AG09319 (cell line): ENCODE measurements at regions not wholly inside any gene's neighbourhood (a gene's known extent, or its start where the extent isn't known, plus 50 kb on each side); places are given as distances from the start of the nearest gene placed in this dataset.
A peak's percentile ranks its signal among the peaks of the same experiment; 100 is the strongest.

ENCODE experiments used
- DNase-seq: peaks from one replicate; pipeline ENCODE4 v3.0.0-alpha.2; 2010; ENCODE audit warnings: low read depth; ENCODE audit errors: extremely low read depth
- CTCF ChIP-seq: IDR thresholded peaks from 2 replicates; pipeline ENCODE4 v1.5.1; 2011; ENCODE audit warnings: low read depth, mild to moderate bottlenecking, inconsistent platforms, low read length, moderate library complexity

GRCh38 chr12:84072961-84073360 lies 839.6 kb downstream of the SLC6A15 start:
- TF ChIP-seq CTCF, result no peak

GRCh38 chr12:84070292-84070691 lies 842.3 kb downstream of the SLC6A15 start:
- peak; percentile 89 for DNase-seq
- no peak for TF ChIP-seq CTCF

More at GRCh38 chr12:84072961-84073360, 839.6 kb downstream of the SLC6A15 start:
- no peak for DNase-seq

- no peak for DNase-seq
- TF ChIP-seq CTCF, result no peak
Measured at GRCh38 chr12:84069699-84070098, 842.9 kb downstream of the SLC6A15 start.

- TF ChIP-seq CTCF, result no peak
- no peak for DNase-seq
Measured at GRCh38 chr12:84069198-84069597, 843.4 kb downstream of the SLC6A15 start.

- no peak for TF ChIP-seq CTCF
- no peak for DNase-seq
Measured at GRCh38 chr12:84058136-84058535, 854.5 kb downstream of the SLC6A15 start.

- no peak for TF ChIP-seq CTCF
- no peak for DNase-seq
Measured at GRCh38 chr12:84054811-84055210, 857.8 kb downstream of the SLC6A15 start.

GRCh38 chr12:84047881-84048280 lies 864.7 kb downstream of the SLC6A15 start:
- DNase-seq, result no peak
- no peak for TF ChIP-seq CTCF
